HG02642 (cell line): ENCODE measurements at regions not wholly inside any gene's neighbourhood (a gene's known extent, or its start where the extent isn't known, plus 50 kb on each side); places are given as distances from the start of the nearest gene placed in this dataset.

Experiments used
- ATAC-seq: cut with Tn5 transposase; IDR thresholded peaks from one replicate; pipeline ENCODE4 v1.9.1; 2021; ENCODE audit warnings: mild to moderate bottlenecking; ENCODE audit not compliant: unreplicated experiment, poor library complexity

GRCh38 chr2:47239119-47239969, 63.0 kb upstream of the CALM2 start:
- ATAC-seq = no peak

GRCh38 chr2:47238638-47239037, 62.3 kb upstream of the CALM2 start:
- ATAC-seq = no peak

- ATAC-seq = no peak
Measured at GRCh38 chr2:47237375-47238334, 61.3 kb upstream of the CALM2 start.

DNA sequence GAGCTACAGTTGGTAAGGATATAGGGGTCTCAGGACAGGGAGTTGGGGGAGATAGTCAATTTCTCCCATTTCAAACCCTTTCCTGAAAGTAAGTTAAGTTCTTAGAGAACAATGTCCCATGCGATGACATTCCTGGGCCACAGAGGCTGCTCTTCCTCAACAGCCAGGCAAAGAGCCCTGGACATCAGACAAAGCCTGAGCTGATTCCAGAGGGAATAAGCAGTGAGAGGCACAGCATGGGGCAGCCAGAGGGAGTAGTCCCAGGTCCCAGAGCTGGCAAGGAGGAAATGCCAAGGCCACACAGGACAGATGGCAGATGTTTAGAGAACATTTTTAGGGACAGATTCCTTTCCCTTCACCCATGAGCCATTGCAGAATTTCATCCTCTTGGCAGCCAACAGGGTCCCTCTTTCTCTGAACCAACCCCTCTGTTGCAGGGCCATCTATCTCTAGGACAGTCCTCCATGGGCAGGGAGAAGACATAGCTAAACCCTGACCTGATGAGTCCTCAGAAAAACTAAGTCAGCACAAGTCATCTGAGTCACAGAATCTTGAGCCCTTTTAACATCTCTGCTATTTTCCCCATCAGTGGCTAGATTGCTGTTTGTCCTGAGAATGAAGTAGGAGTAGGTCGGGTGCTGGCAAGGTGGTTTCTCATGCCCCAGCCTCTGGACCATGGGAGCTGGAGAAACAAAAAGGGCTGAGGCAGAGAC, 60.3 kb upstream of the CALM2 start:
- ATAC-seq = no peak

- ATAC-seq = no peak
Measured at GRCh38 chr2:47235132-47235531, 58.8 kb upstream of the CALM2 start.

GRCh38 chr2:47234456-47234855, 58.1 kb upstream of the CALM2 start:
- no peak for ATAC-seq

GRCh38 chr2:47232738-47233415, 56.6 kb upstream of the CALM2 start:
- ATAC-seq = no peak

- ATAC-seq = no peak
Measured at GRCh38 chr2:47230418-47230817, 54.1 kb upstream of the CALM2 start.

DNA sequence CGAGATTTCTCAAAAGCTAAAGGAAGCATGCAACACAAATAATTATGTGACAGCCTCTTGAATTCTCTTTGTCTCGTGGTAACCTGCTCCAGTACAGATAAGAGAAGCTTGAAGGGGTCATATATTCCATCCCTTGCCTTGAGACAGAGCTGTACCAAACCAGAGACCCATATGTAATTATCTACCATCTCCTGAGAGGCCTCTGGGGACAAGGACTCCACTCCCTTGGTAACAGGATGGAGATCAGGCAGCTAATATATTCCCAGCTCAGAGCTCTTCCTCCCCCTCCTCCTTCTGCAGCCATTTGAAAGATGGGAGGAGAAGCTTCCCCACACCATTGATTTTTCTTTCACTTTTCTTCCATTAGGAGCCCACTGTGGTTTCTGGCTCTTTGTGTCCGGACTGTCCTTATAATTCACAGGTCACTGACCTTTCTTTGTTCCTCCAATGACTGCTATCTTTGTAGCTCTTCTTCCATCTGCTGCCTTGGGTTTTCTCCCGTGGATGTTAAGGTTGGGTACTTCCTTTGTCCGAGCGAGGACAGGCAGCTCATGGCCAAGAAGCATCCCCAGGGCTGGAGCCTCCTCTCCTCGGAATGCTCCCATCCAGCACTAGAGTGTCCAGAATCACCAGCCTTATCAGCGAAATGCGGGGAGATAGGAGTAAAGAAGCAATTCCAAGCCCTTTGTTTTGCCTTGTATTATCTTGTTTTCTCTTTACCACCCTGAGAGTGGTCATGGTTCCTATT, 51.4 kb upstream of the CALM2 start:
- no peak for ATAC-seq

DNA sequence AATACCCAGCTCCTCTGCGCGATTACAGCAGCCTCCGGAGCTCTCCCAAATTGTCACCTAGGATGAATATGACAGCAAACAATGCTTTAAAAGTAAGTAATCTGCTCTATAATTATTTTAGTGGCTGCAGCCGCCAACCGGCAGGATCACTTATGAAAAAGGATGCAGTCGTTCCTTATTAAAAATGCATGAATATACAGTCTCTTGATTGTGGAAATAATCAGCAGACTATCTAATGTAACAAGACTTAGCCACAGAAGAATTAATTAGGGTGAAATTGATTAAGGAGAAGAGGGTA, 50.6 kb upstream of the CALM2 start:
- no peak for ATAC-seq

GRCh38 chr2:47226132-47226922, 50.0 kb upstream of the CALM2 start:
- ATAC-seq = no peak
